ENCODE measurements at regions not wholly inside any gene's neighbourhood (a gene's known extent, or its start where the extent isn't known, plus 50 kb on each side); places are given as distances from the start of the nearest gene placed in this dataset.

GRCh38 chr2:67898595-67898994 lies 164.2 kb downstream of the C1D start:
- TF ChIP-seq CTCF (IDR thresholded peaks at IDR 0.05) = no peak
- no peak for TF ChIP-seq POLR2A (IDR thresholded peaks at IDR 0.05)
